Activated CD4-positive, alpha-beta memory T cell treated with anti-CD3 and anti-CD28 coated beads for 36 hours (primary cell): ENCODE measurements at regions not wholly inside any gene's neighbourhood (a gene's known extent, or its start where the extent isn't known, plus 50 kb on each side); places are given as distances from the start of the nearest gene placed in this dataset.

Source experiments
- CTCF ChIA-PET: fragments of 350-600 bp; sonication (Branson Sonifier 250); formaldehyde crosslinking; loops from one replicate; lab custom pipeline; 2021; ENCODE audit warnings: antibody characterized with exemption, inconsistent platforms; lab: Charles Lee
- POLR2A ChIA-PET: fragments of 350-600 bp; sonication (Branson Sonifier 250); formaldehyde crosslinking; loops from one replicate; lab custom pipeline; 2021; ENCODE audit warnings: antibody characterized with exemption; lab: Charles Lee
- DNase-seq: peaks from one replicate; pipeline ENCODE4 v3.0.0-alpha.2; 2020
- H3K27ac Mint-ChIP-seq: one replicate; pipeline ENCODE4 v1.8.0; 2021; ENCODE audit warnings: mixed read lengths
- H3K27me3 Mint-ChIP-seq: one replicate; pipeline ENCODE4 v1.8.0; 2021; ENCODE audit warnings: mixed read lengths
- H3K36me3 Mint-ChIP-seq: one replicate; pipeline ENCODE4 v1.8.0; 2021; ENCODE audit warnings: mixed read lengths
- H3K4me1 Mint-ChIP-seq: one replicate; pipeline ENCODE4 v1.8.0; 2021; ENCODE audit warnings: low read depth, mixed read lengths
- H3K4me3 Mint-ChIP-seq: one replicate; pipeline ENCODE4 v1.8.0; 2021; ENCODE audit warnings: mild to moderate bottlenecking, mixed read lengths
- H3K9me3 Mint-ChIP-seq: one replicate; pipeline ENCODE4 v1.8.0; 2021; ENCODE audit warnings: mixed read lengths
- intact Hi-C: fragments of 100-400 bp; cut with micrococcal nuclease; formaldehyde crosslinking; loops from one replicate; pipeline ENCODE4 v1.15.1; 2023

- POLR2A ChIA-PET, result no interaction called here
- Mint-ChIP-seq H3K4me3 (no peak overlapping the region), H3K4me1 (no peaks in the 10 kb centered on the region), H3K27ac (no peak overlapping the region), H3K9me3 (no peaks in the 10 kb centered on the region), H3K36me3 (no peaks in the 10 kb centered on the region), H3K27me3 (peaks cover 2% of the 10 kb centered on the region)
- CTCF ChIA-PET, result no interaction called here
- intact Hi-C loops, result no loop called here
- no peak for DNase-seq
Measured at GRCh38 chr15:95347837-95348236, 982.7 kb upstream of the NR2F2 start.

GRCh38 chr15:95350908-95351307, 979.6 kb upstream of the NR2F2 start:
- DNase-seq, result no peak
- no peaks in the 10 kb centered on the region for H3K9me3 Mint-ChIP-seq
- H3K27me3 Mint-ChIP-seq, result peaks cover 6% of the 10 kb centered on the region
- no peak overlapping the region for H3K4me3 Mint-ChIP-seq
- no peak overlapping the region for H3K27ac Mint-ChIP-seq
- CTCF ChIA-PET, result no interaction called here
- H3K36me3 Mint-ChIP-seq, result no peaks in the 10 kb centered on the region
- H3K4me1 Mint-ChIP-seq, result no peaks in the 10 kb centered on the region
- POLR2A ChIA-PET, result no interaction called here
- intact Hi-C loops, result no loop called here

- H3K27ac Mint-ChIP-seq, result no peak overlapping the region
- no peaks in the 10 kb centered on the region for H3K9me3 Mint-ChIP-seq
- H3K27me3 Mint-ChIP-seq, result peaks cover 6% of the 10 kb centered on the region
- ChIA-PET POLR2A (interaction anchor here (0.5 kb wide), 1 partner anchor 11 kb away, joined by 6 read pairs; no protein-coding TSS in a partner anchor), CTCF (no interaction called here)
- no peak overlapping the region for H3K4me3 Mint-ChIP-seq
- DNase-seq, result no peak
- intact Hi-C loops, result no loop called here
- H3K36me3 Mint-ChIP-seq, result no peaks in the 10 kb centered on the region
- H3K4me1 Mint-ChIP-seq, result no peaks in the 10 kb centered on the region
Measured at GRCh38 chr15:95352631-95353187, 977.8 kb upstream of the NR2F2 start.

GRCh38 chr15:95353512-95353911, 977.0 kb upstream of the NR2F2 start:
- CTCF ChIA-PET, result no interaction called here
- H3K4me3 Mint-ChIP-seq, result no peak overlapping the region

GRCh38 chr15:95359966-95360365, 970.5 kb upstream of the NR2F2 start:
- Mint-ChIP-seq H3K4me3 (no peak overlapping the region), H3K27me3 (peaks cover 2% of the 10 kb centered on the region), H3K9me3 (peaks cover 19% of the 10 kb centered on the region), H3K36me3 (no peaks in the 10 kb centered on the region), H3K27ac (no peak overlapping the region), H3K4me1 (no peaks in the 10 kb centered on the region)
- DNase-seq, result no peak
- CTCF ChIA-PET, result no interaction called here
- POLR2A ChIA-PET, result no interaction called here
- intact Hi-C loops, result no loop called here

More at GRCh38 chr15:95353512-95353911, 977.0 kb upstream of the NR2F2 start:
- Mint-ChIP-seq H3K27me3 (peaks cover 4% of the 10 kb centered on the region), H3K4me1 (no peaks in the 10 kb centered on the region), H3K36me3 (no peaks in the 10 kb centered on the region), H3K27ac (no peak overlapping the region), H3K9me3 (no peaks in the 10 kb centered on the region)
- no peak for DNase-seq
- POLR2A ChIA-PET, result no interaction called here
- intact Hi-C loops, result no loop called here

GRCh38 chr15:95362306-95362705, 968.2 kb upstream of the NR2F2 start:
- H3K27ac Mint-ChIP-seq, result no peak overlapping the region
- no peaks in the 10 kb centered on the region for H3K36me3 Mint-ChIP-seq
- intact Hi-C loops, result no loop called here
- no peak overlapping the region for H3K4me3 Mint-ChIP-seq
- H3K27me3 Mint-ChIP-seq, result no peaks in the 10 kb centered on the region
- POLR2A ChIA-PET, result no interaction called here
- peaks cover 19% of the 10 kb centered on the region for H3K9me3 Mint-ChIP-seq
- no peak for DNase-seq
- CTCF ChIA-PET, result no interaction called here
- H3K4me1 Mint-ChIP-seq, result no peaks in the 10 kb centered on the region

- Mint-ChIP-seq H3K27ac (no peak overlapping the region), H3K9me3 (peaks cover 19% of the 10 kb centered on the region), H3K4me1 (no peaks in the 10 kb centered on the region), H3K36me3 (no peaks in the 10 kb centered on the region), H3K4me3 (no peak overlapping the region), H3K27me3 (no peaks in the 10 kb centered on the region)
- CTCF ChIA-PET, result no interaction called here
- no peak for DNase-seq
- intact Hi-C loops, result no loop called here
- POLR2A ChIA-PET, result interaction anchor here (0.7 kb wide), 1 partner anchor 11 kb away, joined by 6 read pairs; no protein-coding TSS in a partner anchor
Measured at GRCh38 chr15:95363646-95364045, 966.9 kb upstream of the NR2F2 start.

GRCh38 chr15:95365511-95366107, 964.9 kb upstream of the NR2F2 start:
- ChIA-PET POLR2A (no interaction called here), CTCF (no interaction called here)
- no peak for DNase-seq
- Mint-ChIP-seq H3K4me1 (no peaks in the 10 kb centered on the region), H3K27ac (no peak overlapping the region), H3K9me3 (peaks cover 19% of the 10 kb centered on the region), H3K27me3 (no peaks in the 10 kb centered on the region), H3K36me3 (no peaks in the 10 kb centered on the region), H3K4me3 (no peak overlapping the region)
- intact Hi-C loops, result no loop called here

- Mint-ChIP-seq H3K4me3 (no peak overlapping the region), H3K27ac (no peak overlapping the region), H3K36me3 (no peaks in the 10 kb centered on the region), H3K27me3 (no peaks in the 10 kb centered on the region), H3K4me1 (no peaks in the 10 kb centered on the region), H3K9me3 (peaks cover under 1% of the 10 kb centered on the region)
- ChIA-PET CTCF (no interaction called here), POLR2A (no interaction called here)
- intact Hi-C loops, result no loop called here
- DNase-seq, result no peak
Measured at GRCh38 chr15:95368191-95368590, 962.3 kb upstream of the NR2F2 start.

- intact Hi-C loops, result no loop called here
- no peak overlapping the region for H3K27ac Mint-ChIP-seq
Measured at GRCh38 chr15:95368755-95369601, 961.5 kb upstream of the NR2F2 start.

GRCh38 chr15:95370291-95370690, 960.2 kb upstream of the NR2F2 start:
- Mint-ChIP-seq H3K27me3 (no peaks in the 10 kb centered on the region), H3K27ac (no peak overlapping the region), H3K4me1 (no peaks in the 10 kb centered on the region), H3K4me3 (no peak overlapping the region), H3K36me3 (no peaks in the 10 kb centered on the region), H3K9me3 (no peaks in the 10 kb centered on the region)
- ChIA-PET CTCF (no interaction called here), POLR2A (no interaction called here)
- intact Hi-C loops, result no loop called here
- no peak for DNase-seq

More at GRCh38 chr15:95368755-95369601, 961.5 kb upstream of the NR2F2 start:
- H3K9me3 Mint-ChIP-seq, result no peaks in the 10 kb centered on the region
- DNase-seq, result no peak
- ChIA-PET CTCF (no interaction called here), POLR2A (no interaction called here)
- H3K4me1 Mint-ChIP-seq, result no peaks in the 10 kb centered on the region
- H3K4me3 Mint-ChIP-seq, result no peak overlapping the region
- no peaks in the 10 kb centered on the region for H3K36me3 Mint-ChIP-seq
- no peaks in the 10 kb centered on the region for H3K27me3 Mint-ChIP-seq

- H3K27ac Mint-ChIP-seq, result no peak overlapping the region
- no peak for DNase-seq
- H3K4me1 Mint-ChIP-seq, result no peaks in the 10 kb centered on the region
- no peaks in the 10 kb centered on the region for H3K36me3 Mint-ChIP-seq
- POLR2A ChIA-PET, result no interaction called here
- intact Hi-C loops, result no loop called here
- H3K4me3 Mint-ChIP-seq, result no peak overlapping the region
- H3K9me3 Mint-ChIP-seq, result no peaks in the 10 kb centered on the region
- H3K27me3 Mint-ChIP-seq, result no peaks in the 10 kb centered on the region
- CTCF ChIA-PET, result no interaction called here
Measured at GRCh38 chr15:95371664-95372063, 958.8 kb upstream of the NR2F2 start.
